Muscle of back (tissue), 3 donors: ENCODE measurements at regions not wholly inside any gene's neighbourhood (a gene's known extent, or its start where the extent isn't known, plus 50 kb on each side); places are given as distances from the start of the nearest gene placed in this dataset.
"Not testable (repeated sequence)": the region's sequence is repeated elsewhere in the genome, so short reads cannot be mapped to it uniquely, and the experiment has no call there.

Source experiments
- DNase-seq, 3 donors: peaks; one replicate each; pipeline versions ENCODE4 v3.0.0 to v3.0.0-alpha.2; 2013

- DNase-seq: not testable (repeated sequence)
Measured at GRCh38 chr14:106761886-106762816, 1235.8 kb downstream of the TMEM121 start.

- DNase-seq: not testable (repeated sequence)
Measured at GRCh38 chr14:106764968-106765369, 1238.6 kb downstream of the TMEM121 start.

GRCh38 chr14:106766145-106766544, 1239.8 kb downstream of the TMEM121 start:
- no peak for DNase-seq

- DNase-seq: not testable (repeated sequence)
Measured at GRCh38 chr14:106766551-106767277, 1240.3 kb downstream of the TMEM121 start.

GRCh38 chr14:106768230-106768629, 1241.8 kb downstream of the TMEM121 start:
- DNase-seq: not testable (repeated sequence)

GRCh38 chr14:106768972-106769700, 1242.8 kb downstream of the TMEM121 start:
- not testable (repeated sequence) for DNase-seq

GRCh38 chr14:106770158-106770672, 1243.8 kb downstream of the TMEM121 start:
- DNase-seq: not testable (repeated sequence)

GRCh38 chr14:106774889-106775480, 1248.6 kb downstream of the TMEM121 start:
- not testable (repeated sequence) for DNase-seq

- DNase-seq: no peak
Measured at GRCh38 chr14:106776395-106776983, 1250.1 kb downstream of the TMEM121 start.

- no peak for DNase-seq
Measured at GRCh38 chr14:106778986-106779385, 1252.6 kb downstream of the TMEM121 start.

- DNase-seq: no peak
Measured at GRCh38 chr14:106786697-106787096, 1260.3 kb downstream of the TMEM121 start.

- DNase-seq: no peak
Measured at GRCh38 chr14:106787626-106788025, 1261.2 kb downstream of the TMEM121 start.

GRCh38 chr14:106788534-106788933, 1262.2 kb downstream of the TMEM121 start:
- DNase-seq: no peak

- no peak for DNase-seq
Measured at GRCh38 chr14:106789318-106789717, 1262.9 kb downstream of the TMEM121 start.

GRCh38 chr14:106790189-106791036, 1264.0 kb downstream of the TMEM121 start:
- DNase-seq: no peak

- no peak for DNase-seq
Measured at GRCh38 chr14:106792543-106792942, 1266.2 kb downstream of the TMEM121 start.

GRCh38 chr14:106798166-106798565, 1271.8 kb downstream of the TMEM121 start:
- DNase-seq: not testable (repeated sequence)

GRCh38 chr14:106802413-106803364, 1276.3 kb downstream of the TMEM121 start:
- no peak for DNase-seq

- no peak for DNase-seq
Measured at GRCh38 chr14:106803379-106803778, 1277.0 kb downstream of the TMEM121 start.
